Activated naive CD8-positive, alpha-beta T cell treated with anti-CD3 and anti-CD28 coated beads, Interleukin-2, amount 50 U/mL, for 16 hours (primary cell): ENCODE measurements at regions not wholly inside any gene's neighbourhood (a gene's known extent, or its start where the extent isn't known, plus 50 kb on each side); places are given as distances from the start of the nearest gene placed in this dataset.

Experiments used
- DNase-seq: peaks from one replicate; pipeline ENCODE4 v3.0.0-alpha.2; 2020; ENCODE audit warnings: low read depth, low spot score

DNA sequence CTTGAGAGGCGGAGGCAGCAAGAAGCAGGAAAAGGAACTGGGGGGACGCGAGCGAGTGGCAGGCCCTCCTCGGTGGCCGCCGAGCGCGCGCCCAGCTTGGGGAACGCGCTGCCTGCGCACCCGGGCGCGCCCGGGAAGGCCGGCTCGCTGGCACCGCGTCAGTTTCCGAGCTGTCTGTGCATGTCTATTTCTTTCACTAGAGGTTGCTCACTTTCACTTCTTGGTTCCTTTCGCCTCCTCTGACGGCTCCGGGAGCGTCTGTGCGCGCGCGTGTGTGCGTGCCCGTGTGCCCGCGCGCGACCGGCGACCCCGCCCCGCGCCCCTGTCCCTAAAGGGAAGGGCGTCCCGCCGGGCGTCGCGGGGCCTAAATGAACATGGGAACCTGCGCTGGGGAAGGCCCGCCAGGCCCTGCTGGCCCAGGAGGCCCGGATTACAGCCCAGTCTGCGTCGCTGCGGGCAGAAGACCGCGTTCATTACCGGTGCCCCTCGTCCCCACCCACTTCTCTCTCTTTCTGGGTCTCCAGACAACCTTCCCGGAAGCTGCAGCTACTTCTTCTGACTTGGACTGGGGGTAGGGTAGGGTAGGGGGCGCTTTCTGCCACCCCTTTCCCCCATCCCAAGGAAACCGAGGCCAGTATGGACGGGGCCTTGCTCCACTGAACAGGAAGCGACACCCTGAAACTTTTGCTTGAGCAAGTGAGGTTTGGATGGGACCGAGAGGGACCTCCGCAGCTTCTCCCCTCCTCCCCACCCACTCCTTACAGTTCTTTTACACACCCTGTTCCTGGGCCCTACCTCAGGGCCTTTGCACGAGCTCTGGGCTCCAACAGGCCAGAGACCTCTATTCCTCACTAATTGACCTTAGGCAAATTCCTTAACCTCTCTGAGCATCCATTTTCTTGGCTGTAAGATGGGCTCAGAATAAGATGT lies 205.8 kb upstream of the IER5L start:
- DNase-seq: peak; percentile 32

DNA sequence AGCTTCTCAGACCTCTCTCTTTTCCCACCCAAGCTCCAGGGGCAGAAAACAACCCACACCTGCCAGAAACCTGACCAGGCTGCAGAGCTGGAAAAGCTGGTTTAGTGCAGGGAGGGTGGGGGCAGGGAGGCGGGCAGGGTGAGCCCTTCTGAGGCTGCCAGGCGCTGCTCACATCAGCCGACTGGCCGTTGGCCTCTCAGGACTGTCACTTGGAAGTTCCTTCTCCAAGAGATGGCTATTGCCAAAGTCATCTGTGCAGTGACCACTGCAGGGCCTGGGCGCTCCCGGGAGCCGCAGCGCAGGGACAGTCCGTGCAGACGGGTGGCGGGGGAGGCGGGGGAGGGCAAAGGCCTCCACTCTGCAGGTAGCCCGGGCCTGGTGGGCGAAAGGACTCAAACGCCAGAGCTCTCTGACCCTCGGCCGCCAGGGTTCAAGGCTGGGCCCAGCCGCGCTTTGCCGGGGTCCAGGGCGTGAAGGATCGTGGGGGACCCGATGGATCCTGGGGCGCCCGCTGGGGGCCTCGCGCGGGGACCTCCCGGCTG lies 205.0 kb upstream of the IER5L start:
- no peak for DNase-seq

- no peak for DNase-seq
Measured at GRCh38 chr9:129382281-129383018, 204.4 kb upstream of the IER5L start.

- DNase-seq: no peak
Measured at GRCh38 chr9:129381481-129381957, 203.5 kb upstream of the IER5L start.

DNA sequence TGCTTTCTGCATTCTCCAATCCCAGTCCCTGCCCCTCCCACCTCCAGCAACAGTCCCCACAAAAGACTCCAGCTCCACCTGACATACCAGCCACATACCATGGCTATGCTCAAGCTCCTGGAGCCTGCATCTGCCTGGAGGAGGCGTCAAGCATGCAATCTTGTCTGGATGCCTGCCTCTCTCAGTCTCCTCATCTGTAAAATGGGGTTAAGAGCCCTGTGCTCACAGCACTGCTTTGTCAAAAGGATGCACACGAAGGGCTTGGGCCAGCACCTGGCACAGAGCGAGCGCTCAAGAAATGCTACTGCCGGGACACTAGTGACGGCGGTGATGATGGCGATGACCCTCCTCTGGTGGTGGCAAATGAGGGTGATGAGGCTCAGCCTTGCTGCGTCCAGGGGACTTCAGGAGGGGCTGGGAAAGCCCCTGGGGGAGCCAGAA lies 202.9 kb upstream of the IER5L start:
- no peak for DNase-seq

GRCh38 chr9:129379886-129380285 lies 201.8 kb upstream of the IER5L start:
- no peak for DNase-seq

- DNase-seq: no peak
Measured at GRCh38 chr9:129379181-129379836, 201.2 kb upstream of the IER5L start.

DNA sequence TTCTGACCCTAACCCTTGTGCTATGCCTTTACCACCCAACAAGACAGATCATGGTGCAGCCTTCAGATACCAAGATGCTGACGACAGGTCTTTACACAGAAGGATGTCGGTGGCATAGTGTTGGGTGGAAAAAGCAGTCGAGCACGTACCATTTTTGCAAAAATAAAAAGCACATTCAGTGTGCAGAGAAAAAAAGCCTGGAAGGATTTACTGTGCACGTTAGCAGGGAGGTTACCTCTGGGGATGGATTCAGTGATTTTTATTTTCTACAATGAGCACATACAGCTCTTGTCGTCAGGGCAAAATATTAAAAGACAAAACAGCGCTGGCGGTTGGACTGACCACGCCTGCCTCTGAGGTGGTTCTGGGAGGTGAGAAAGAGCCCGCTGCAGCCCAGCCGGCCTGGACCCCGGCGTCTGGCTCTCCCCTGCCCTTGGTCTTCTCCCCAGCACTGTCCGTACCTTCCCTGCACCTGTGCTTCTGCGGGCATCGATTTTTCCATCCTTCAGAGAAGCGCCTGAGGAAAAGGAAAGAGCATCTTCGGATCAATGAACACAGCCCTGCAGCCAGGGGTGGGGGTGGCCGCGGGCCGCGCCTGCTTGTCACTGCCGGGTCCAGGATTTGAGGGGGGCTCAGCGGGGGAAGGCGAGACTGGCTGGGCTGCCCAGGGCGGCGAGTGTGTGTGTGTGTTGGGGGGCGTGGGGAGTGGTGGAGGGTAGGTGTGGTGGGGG lies 200.0 kb upstream of the IER5L start:
- DNase-seq: no peak

GRCh38 chr9:129377181-129377580 lies 199.1 kb upstream of the IER5L start:
- no peak for DNase-seq

DNA sequence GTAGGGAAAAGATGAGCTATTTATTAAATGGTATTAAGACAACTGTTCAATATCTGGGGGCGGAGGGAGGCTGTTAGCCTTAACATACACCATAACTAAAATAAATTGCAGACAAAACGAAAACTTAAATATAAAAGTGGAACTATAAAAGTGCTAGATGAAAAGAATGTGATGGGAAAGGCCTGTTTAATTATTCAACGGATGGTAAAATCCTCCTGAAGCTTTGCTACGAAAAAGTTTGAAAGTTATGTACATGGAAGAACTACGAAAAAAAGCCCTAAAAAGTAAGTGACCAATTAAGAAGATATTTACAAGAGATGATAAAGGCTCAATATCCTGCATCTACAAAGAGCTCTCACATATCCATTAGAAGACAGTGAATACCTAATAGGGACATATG lies 197.8 kb upstream of the IER5L start:
- DNase-seq: no peak

GRCh38 chr9:129374651-129375050 lies 196.6 kb upstream of the IER5L start:
- DNase-seq: no peak

DNA sequence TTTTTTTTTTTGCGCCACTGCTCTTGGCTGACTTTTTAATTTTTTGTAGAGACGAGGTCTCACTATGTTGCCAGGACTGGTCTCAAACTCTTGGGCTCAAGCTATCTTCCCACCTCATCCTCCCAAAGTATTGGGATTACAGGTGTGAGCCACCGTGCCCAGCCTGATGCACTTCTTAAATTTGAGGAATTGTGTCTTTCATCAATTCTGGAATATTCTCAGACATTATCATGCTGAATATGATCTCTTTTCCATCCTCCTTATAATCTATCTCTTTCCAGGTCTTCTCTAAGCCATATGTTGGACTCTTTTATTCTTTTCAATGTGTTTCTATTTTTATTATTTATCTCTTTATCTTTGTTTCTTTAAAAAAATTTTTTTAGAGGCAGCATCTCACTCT lies 196.2 kb upstream of the IER5L start:
- DNase-seq: no peak

DNA sequence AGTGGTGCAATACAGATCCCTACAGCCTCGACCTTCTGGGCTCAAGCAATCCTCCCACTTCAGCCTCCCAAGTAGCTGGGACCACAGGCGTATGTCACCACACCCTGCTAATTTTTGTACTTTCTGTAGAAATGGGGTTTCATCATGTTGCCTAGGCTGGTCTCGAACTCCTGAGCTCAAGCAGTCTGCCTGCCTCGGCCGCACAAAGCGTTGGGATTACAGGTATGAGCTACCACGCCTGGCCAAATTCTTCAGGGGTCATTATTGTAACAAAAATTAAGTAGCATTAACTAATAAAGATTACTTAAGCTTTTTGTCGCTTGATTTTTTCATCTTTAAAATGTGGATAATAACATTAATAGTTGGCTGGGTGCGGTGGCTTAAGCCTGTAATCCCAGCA lies 195.3 kb upstream of the IER5L start:
- DNase-seq: no peak

- DNase-seq: no peak
Measured at GRCh38 chr9:129370770-129371169, 192.7 kb upstream of the IER5L start.

DNA sequence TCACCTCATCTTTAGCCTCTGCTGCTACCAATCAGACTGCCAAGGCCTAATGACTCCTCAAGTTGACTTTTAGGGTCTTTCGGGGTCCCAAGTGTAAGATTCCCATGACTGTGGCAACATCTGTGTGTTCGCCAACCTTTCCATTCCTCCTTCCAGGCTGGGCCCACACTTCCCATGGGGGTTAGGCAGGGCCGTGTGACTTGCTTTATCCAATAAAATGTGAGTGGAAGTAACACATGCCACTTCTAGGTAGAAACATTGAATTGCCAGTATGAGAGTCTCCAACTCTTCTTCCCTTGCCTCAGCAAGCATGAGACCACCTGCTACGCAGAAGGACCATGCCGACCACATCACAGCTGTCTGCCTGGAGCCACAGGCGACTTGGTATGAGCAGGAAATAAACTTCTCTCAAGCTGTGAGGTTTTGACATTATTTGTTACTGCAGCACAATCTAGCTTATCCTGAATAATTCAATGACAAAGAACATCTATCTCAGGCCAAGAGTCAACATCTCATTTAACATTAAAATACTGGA lies 190.4 kb upstream of the IER5L start:
- no peak for DNase-seq

- no peak for DNase-seq
Measured at GRCh38 chr9:129367287-129367686, 189.2 kb upstream of the IER5L start.

DNA sequence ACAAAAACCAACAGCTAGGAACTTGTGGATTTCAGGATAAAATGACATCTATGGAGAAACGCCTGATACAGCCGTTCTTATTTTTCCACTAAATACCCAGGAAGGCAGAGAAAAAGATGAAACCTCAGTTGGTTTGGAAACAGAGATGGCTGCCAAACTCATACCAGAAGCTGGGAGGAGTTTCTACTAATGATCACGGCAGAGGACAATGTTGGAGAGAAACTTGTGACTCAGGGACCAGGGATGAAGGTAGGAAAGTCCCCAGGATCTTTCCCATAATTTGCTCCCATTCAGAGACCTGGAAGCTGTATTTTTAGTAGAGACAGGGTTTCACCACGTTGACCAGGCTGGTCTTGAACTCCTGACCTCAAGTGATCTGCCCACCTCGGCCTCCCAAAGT lies 187.1 kb upstream of the IER5L start:
- DNase-seq: no peak

DNA sequence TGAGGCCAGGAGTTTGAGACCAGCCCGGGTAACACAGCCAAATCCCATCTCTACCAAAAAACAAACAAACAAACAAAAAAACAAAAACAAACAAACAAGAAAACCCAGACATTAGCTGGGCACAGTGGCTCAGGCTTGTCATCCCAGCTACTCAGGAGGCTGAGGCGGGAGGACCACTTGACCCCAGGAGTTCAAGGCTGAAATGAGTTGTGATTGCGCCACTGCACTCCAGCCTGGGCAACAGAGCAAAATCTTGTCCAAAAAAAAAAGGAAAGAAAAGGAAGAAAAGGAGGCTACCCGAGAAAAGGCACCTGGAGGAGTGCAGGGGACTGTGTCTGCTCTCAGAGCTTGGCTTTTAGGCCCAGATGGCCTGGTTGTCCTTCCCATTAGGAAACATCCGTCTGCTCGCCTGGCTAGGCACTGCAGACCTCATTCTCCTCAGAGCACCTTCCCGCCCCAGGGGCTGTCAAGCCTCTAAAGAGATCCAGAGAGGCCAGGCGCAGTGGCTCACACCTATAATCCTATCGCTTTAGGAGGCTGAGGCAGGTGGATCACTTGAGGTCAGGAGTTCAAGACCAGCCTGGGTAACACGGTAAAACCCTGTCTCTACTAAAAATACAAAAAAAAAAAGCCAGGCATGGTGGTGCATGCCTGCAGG lies 185.3 kb upstream of the IER5L start:
- DNase-seq: no peak

GRCh38 chr9:129362287-129363000 lies 184.4 kb upstream of the IER5L start:
- no peak for DNase-seq

DNA sequence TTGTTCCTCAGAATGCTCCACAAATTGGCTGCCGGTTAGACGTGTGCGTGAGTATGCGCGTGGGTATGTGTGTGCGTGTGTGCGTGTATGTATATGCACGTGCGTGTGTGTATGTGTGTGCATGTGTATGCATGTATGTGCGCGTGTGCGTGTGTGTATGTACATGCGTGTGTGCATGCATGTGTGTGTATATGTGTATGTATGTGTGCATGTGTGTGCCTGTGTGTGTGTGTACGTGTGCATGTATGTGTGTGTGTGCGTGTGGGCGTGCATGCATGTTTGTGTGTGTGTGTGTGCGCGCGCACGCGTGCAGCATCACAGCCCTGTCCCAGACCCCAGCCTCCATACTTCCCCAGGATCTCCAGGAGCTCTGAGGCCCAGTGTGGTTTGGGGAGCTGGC lies 183.1 kb upstream of the IER5L start:
- no peak for DNase-seq
